ENCODE measurements at regions not wholly inside any gene's neighbourhood (a gene's known extent, or its start where the extent isn't known, plus 50 kb on each side); places are given as distances from the start of the nearest gene placed in this dataset.

GRCh38 chr1:175877939-175878737 is 134.7 kb upstream of the TNR start:
- no peak for TF ChIP-seq CTCF (IDR thresholded peaks at IDR 0.05; ENCODE audit: low read depth, low read length)
- no peak overlapping the region for H3K4me3 ChIP-seq (ENCODE audit: low read depth, low read length)

GRCh38 chr1:175875556-175875955 is 132.2 kb upstream of the TNR start:
- TF ChIP-seq CTCF (IDR thresholded peaks at IDR 0.05; ENCODE audit: low read depth, low read length), result no peak
- no peak overlapping the region for H3K4me3 ChIP-seq (ENCODE audit: low read depth, low read length)

- no peak for TF ChIP-seq CTCF (IDR thresholded peaks at IDR 0.05; ENCODE audit: low read depth, low read length)
- H3K4me3 ChIP-seq (ENCODE audit: low read depth, low read length), result no peak overlapping the region
Measured at GRCh38 chr1:175874081-175874480, 130.7 kb upstream of the TNR start.

- no peak overlapping the region for H3K4me3 ChIP-seq (ENCODE audit: low read depth, low read length)
- no peak for TF ChIP-seq CTCF (IDR thresholded peaks at IDR 0.05; ENCODE audit: low read depth, low read length)
Measured at GRCh38 chr1:175873290-175873935, 130.0 kb upstream of the TNR start.

- H3K4me3 ChIP-seq (ENCODE audit: low read depth, low read length), result no peak overlapping the region
- no peak for TF ChIP-seq CTCF (IDR thresholded peaks at IDR 0.05; ENCODE audit: low read depth, low read length)
Measured at GRCh38 chr1:175872588-175872987, 129.2 kb upstream of the TNR start.

GRCh38 chr1:175871647-175872046 is 128.3 kb upstream of the TNR start:
- no peak overlapping the region for H3K4me3 ChIP-seq (ENCODE audit: low read depth, low read length)
- no peak for TF ChIP-seq CTCF (IDR thresholded peaks at IDR 0.05; ENCODE audit: low read depth, low read length)

- no peak overlapping the region for H3K4me3 ChIP-seq (ENCODE audit: low read depth, low read length)
- TF ChIP-seq CTCF (IDR thresholded peaks at IDR 0.05; ENCODE audit: low read depth, low read length), result no peak
Measured at GRCh38 chr1:175870217-175870616, 126.8 kb upstream of the TNR start.
